ENCODE measurements at regions not wholly inside any gene's neighbourhood (a gene's known extent, or its start where the extent isn't known, plus 50 kb on each side); places are given as distances from the start of the nearest gene placed in this dataset.
"Not testable (repeated sequence)": the region's sequence is repeated elsewhere in the genome, so short reads cannot be mapped to it uniquely, and the experiment has no call there.

GRCh38 chr12:46903058-46903457 is 77.3 kb upstream of the SLC38A4 start:
- H3K4me3 Mint-ChIP-seq, result no peak overlapping the region

GRCh38 chr12:46904406-46905238 is 78.8 kb upstream of the SLC38A4 start:
- H3K9me3 Mint-ChIP-seq, result peaks cover 4% of the 10 kb centered on the region
- H3K4me1 Mint-ChIP-seq (ENCODE audit: low read depth), result peaks cover 12% of the 10 kb centered on the region
- H3K27me3 Mint-ChIP-seq, result peaks cover 18% of the 10 kb centered on the region
- no peak overlapping the region for H3K4me3 Mint-ChIP-seq
- H3K27ac Mint-ChIP-seq, result no peak overlapping the region
- H3K36me3 Mint-ChIP-seq (ENCODE audit: low read depth), result no peaks in the 10 kb centered on the region

More at GRCh38 chr12:46903058-46903457, 77.3 kb upstream of the SLC38A4 start:
- peaks cover 17% of the 10 kb centered on the region for H3K27me3 Mint-ChIP-seq
- H3K36me3 Mint-ChIP-seq (ENCODE audit: low read depth), result no peaks in the 10 kb centered on the region
- no peaks in the 10 kb centered on the region for H3K9me3 Mint-ChIP-seq
- H3K4me1 Mint-ChIP-seq (ENCODE audit: low read depth), result peaks cover 21% of the 10 kb centered on the region
- no peak overlapping the region for H3K27ac Mint-ChIP-seq

GRCh38 chr12:46905239-46905627 is 79.4 kb upstream of the SLC38A4 start:
- Mint-ChIP-seq H3K4me1 (ENCODE audit: low read depth) (peaks cover 12% of the 10 kb centered on the region), H3K27me3 (peaks cover 24% of the 10 kb centered on the region)
- H3K9me3 Mint-ChIP-seq; H3K36me3 Mint-ChIP-seq (ENCODE audit: low read depth); H3K27ac Mint-ChIP-seq; H3K4me3 Mint-ChIP-seq: not testable (repeated sequence)

GRCh38 chr12:46907791-46908190 is 82.0 kb upstream of the SLC38A4 start:
- Mint-ChIP-seq H3K27me3 (peaks cover 38% of the 10 kb centered on the region), H3K4me1 (ENCODE audit: low read depth) (no peaks in the 10 kb centered on the region), H3K9me3 (peaks cover 20% of the 10 kb centered on the region), H3K27ac (no peak overlapping the region), H3K4me3 (no peak overlapping the region), H3K36me3 (ENCODE audit: low read depth) (no peaks in the 10 kb centered on the region)

GRCh38 chr12:46908236-46908935 is 82.6 kb upstream of the SLC38A4 start:
- Mint-ChIP-seq H3K4me1 (ENCODE audit: low read depth) (no peaks in the 10 kb centered on the region), H3K27ac (no peak overlapping the region), H3K27me3 (peaks cover 39% of the 10 kb centered on the region), H3K9me3 (peaks cover 20% of the 10 kb centered on the region), H3K36me3 (ENCODE audit: low read depth) (no peaks in the 10 kb centered on the region), H3K4me3 (no peak overlapping the region)

GRCh38 chr12:46908936-46909635 is 83.3 kb upstream of the SLC38A4 start:
- Mint-ChIP-seq H3K36me3 (ENCODE audit: low read depth) (no peaks in the 10 kb centered on the region), H3K27ac (no peak overlapping the region), H3K4me3 (no peak overlapping the region), H3K9me3 (peaks cover 20% of the 10 kb centered on the region), H3K27me3 (peaks cover 37% of the 10 kb centered on the region), H3K4me1 (ENCODE audit: low read depth) (no peaks in the 10 kb centered on the region)

- H3K4me3 Mint-ChIP-seq, result no peak overlapping the region
- no peaks in the 10 kb centered on the region for H3K36me3 Mint-ChIP-seq (ENCODE audit: low read depth)
- no peaks in the 10 kb centered on the region for H3K4me1 Mint-ChIP-seq (ENCODE audit: low read depth)
- H3K9me3 Mint-ChIP-seq, result peaks cover 20% of the 10 kb centered on the region
- H3K27me3 Mint-ChIP-seq, result peaks cover 31% of the 10 kb centered on the region
- no peak overlapping the region for H3K27ac Mint-ChIP-seq
Observed at GRCh38 chr12:46910830-46911229, 85.0 kb upstream of the SLC38A4 start.

GRCh38 chr12:46914336-46914735 is 88.5 kb upstream of the SLC38A4 start:
- Mint-ChIP-seq H3K9me3 (peaks cover 20% of the 10 kb centered on the region), H3K36me3 (ENCODE audit: low read depth) (no peaks in the 10 kb centered on the region), H3K4me1 (ENCODE audit: low read depth) (no peaks in the 10 kb centered on the region), H3K27me3 (peaks cover 32% of the 10 kb centered on the region), H3K4me3 (no peak overlapping the region), H3K27ac (no peak overlapping the region)

GRCh38 chr12:46915082-46915481 is 89.3 kb upstream of the SLC38A4 start:
- peaks cover 24% of the 10 kb centered on the region for H3K27me3 Mint-ChIP-seq
- H3K4me1 Mint-ChIP-seq (ENCODE audit: low read depth), result no peaks in the 10 kb centered on the region
- no peaks in the 10 kb centered on the region for H3K36me3 Mint-ChIP-seq (ENCODE audit: low read depth)
- no peak overlapping the region for H3K27ac Mint-ChIP-seq
- no peak overlapping the region for H3K4me3 Mint-ChIP-seq
- peaks cover 15% of the 10 kb centered on the region for H3K9me3 Mint-ChIP-seq

- H3K36me3 Mint-ChIP-seq (ENCODE audit: low read depth), result no peaks in the 10 kb centered on the region
- no peaks in the 10 kb centered on the region for H3K4me1 Mint-ChIP-seq (ENCODE audit: low read depth)
- peaks cover 19% of the 10 kb centered on the region for H3K27me3 Mint-ChIP-seq
- peaks cover 10% of the 10 kb centered on the region for H3K9me3 Mint-ChIP-seq
- H3K27ac Mint-ChIP-seq, result no peak overlapping the region
- H3K4me3 Mint-ChIP-seq, result no peak overlapping the region
Observed at GRCh38 chr12:46915836-46916235, 90.0 kb upstream of the SLC38A4 start.

GRCh38 chr12:46916796-46917419 is 91.1 kb upstream of the SLC38A4 start:
- peaks cover 15% of the 10 kb centered on the region for H3K27me3 Mint-ChIP-seq
- H3K9me3 Mint-ChIP-seq, result peaks cover 7% of the 10 kb centered on the region
- H3K4me3 Mint-ChIP-seq, result no peak overlapping the region
- H3K36me3 Mint-ChIP-seq (ENCODE audit: low read depth), result no peaks in the 10 kb centered on the region
- H3K27ac Mint-ChIP-seq, result no peak overlapping the region
- H3K4me1 Mint-ChIP-seq (ENCODE audit: low read depth), result no peaks in the 10 kb centered on the region

GRCh38 chr12:46917821-46918220 is 92.0 kb upstream of the SLC38A4 start:
- H3K27ac Mint-ChIP-seq, result no peak overlapping the region
- no peaks in the 10 kb centered on the region for H3K36me3 Mint-ChIP-seq (ENCODE audit: low read depth)
- no peak overlapping the region for H3K4me3 Mint-ChIP-seq

GRCh38 chr12:46918631-46919030 is 92.8 kb upstream of the SLC38A4 start:
- H3K27ac Mint-ChIP-seq, result no peak overlapping the region
- H3K4me3 Mint-ChIP-seq, result no peak overlapping the region
- peaks cover 3% of the 10 kb centered on the region for H3K9me3 Mint-ChIP-seq
- H3K27me3 Mint-ChIP-seq, result peaks cover 6% of the 10 kb centered on the region
- no peaks in the 10 kb centered on the region for H3K36me3 Mint-ChIP-seq (ENCODE audit: low read depth)
- no peaks in the 10 kb centered on the region for H3K4me1 Mint-ChIP-seq (ENCODE audit: low read depth)

More at GRCh38 chr12:46917821-46918220, 92.0 kb upstream of the SLC38A4 start:
- peaks cover 9% of the 10 kb centered on the region for H3K27me3 Mint-ChIP-seq
- peaks cover 3% of the 10 kb centered on the region for H3K9me3 Mint-ChIP-seq
- no peaks in the 10 kb centered on the region for H3K4me1 Mint-ChIP-seq (ENCODE audit: low read depth)

GRCh38 chr12:46919666-46920400 is 94.0 kb upstream of the SLC38A4 start:
- Mint-ChIP-seq H3K27me3 (peaks cover 5% of the 10 kb centered on the region), H3K36me3 (ENCODE audit: low read depth) (no peaks in the 10 kb centered on the region), H3K4me3 (no peak overlapping the region), H3K9me3 (peaks cover 3% of the 10 kb centered on the region), H3K4me1 (ENCODE audit: low read depth) (no peaks in the 10 kb centered on the region), H3K27ac (no peak overlapping the region)
